HG03175 (cell line): ENCODE measurements at regions not wholly inside any gene's neighbourhood (a gene's known extent, or its start where the extent isn't known, plus 50 kb on each side); places are given as distances from the start of the nearest gene placed in this dataset.
"Not testable (repeated sequence)": the region's sequence is repeated elsewhere in the genome, so short reads cannot be mapped to it uniquely, and the experiment has no call there.

Experiments used
- ATAC-seq: cut with Tn5 transposase; IDR thresholded peaks from one replicate; pipeline ENCODE4 v1.9.1; 2021; ENCODE audit warnings: mild to moderate bottlenecking, moderate library complexity; ENCODE audit not compliant: unreplicated experiment

GRCh38 chr21:27035791-27036190 lies 68.9 kb upstream of the ADAMTS5 start:
- no peak for ATAC-seq

DNA sequence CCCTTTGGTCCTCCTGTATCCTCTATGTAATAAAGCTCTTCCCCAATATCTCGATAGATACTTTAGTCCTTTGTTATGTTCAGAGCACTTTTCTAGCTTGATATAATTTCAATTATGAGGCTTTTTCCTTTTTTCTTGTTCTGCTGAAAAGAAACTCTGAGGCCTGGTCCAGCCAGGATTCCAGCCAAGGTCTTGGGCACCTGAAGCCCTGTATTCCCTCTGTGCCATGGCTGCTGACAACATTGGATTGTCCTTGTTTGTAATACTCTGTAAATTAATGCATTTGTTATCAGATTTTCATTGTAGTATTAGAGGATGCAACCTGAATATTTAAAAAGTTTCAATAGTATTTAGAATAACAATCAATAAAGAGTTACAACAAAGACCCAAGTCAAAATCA lies 67.9 kb upstream of the ADAMTS5 start:
- ATAC-seq: no peak

DNA sequence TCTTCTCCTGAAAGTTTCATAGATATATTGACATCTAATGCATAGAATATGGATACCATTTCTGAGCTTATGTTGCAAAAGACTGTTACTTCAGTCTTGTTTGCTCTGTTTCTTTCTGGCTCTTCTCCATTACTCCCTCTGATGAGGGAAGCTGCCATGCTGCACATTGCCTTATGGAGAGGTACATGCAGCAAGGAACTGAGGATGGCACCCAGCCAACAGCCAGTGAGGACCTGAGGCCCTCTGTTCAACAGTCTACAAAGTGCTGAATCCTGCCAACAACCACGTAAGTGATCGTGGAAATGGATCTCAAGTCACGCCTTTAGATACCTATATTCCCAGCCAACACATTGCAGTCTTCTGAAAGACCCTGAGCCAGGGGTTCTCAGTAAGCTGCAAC lies 66.6 kb upstream of the ADAMTS5 start:
- ATAC-seq: no peak

- ATAC-seq: no peak
Observed at GRCh38 chr21:27026501-27026900, 59.6 kb upstream of the ADAMTS5 start.

GRCh38 chr21:27025708-27026107 lies 58.8 kb upstream of the ADAMTS5 start:
- ATAC-seq: not testable (repeated sequence)

DNA sequence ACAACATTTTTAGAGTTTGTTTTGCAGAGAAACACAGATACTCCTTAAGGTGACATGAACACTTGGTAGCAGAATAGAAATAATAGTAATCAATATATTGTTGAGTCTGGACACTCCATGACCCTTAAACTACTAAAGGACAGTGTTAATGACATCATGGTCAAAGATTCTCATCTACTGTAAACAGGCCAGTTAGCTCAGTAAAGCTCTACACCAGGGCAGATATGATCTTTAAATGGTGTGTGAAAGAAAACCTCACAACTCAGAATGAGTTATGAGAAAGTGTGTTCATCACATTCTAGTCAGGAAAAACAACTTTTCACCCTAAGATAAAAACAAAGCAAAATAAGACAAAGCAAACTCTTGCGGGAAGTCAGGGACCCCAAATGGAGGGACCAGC lies 58.1 kb upstream of the ADAMTS5 start:
- ATAC-seq: no peak

DNA sequence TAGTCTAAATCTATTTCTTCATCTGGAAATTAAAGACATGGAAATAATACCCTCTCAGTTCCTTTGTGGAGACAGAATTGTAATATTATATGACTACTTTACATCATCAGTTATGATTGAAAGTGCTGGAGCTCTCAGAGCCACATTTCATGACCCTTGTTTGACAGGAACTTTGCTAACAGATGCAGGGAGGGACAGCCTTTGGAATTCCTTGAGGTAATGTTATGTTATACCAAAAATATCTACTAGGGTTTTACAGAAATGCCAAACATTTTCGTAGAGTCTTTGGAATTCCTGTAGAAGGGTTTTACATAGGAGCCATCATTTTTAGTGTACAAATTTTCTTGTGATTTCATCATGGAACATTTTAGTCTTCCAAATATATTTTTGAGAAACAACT lies 57.4 kb upstream of the ADAMTS5 start:
- ATAC-seq: no peak

GRCh38 chr21:27023186-27023585 lies 56.3 kb upstream of the ADAMTS5 start:
- ATAC-seq: no peak

- ATAC-seq: no peak
Observed at GRCh38 chr21:27021801-27022200, 54.9 kb upstream of the ADAMTS5 start.

DNA sequence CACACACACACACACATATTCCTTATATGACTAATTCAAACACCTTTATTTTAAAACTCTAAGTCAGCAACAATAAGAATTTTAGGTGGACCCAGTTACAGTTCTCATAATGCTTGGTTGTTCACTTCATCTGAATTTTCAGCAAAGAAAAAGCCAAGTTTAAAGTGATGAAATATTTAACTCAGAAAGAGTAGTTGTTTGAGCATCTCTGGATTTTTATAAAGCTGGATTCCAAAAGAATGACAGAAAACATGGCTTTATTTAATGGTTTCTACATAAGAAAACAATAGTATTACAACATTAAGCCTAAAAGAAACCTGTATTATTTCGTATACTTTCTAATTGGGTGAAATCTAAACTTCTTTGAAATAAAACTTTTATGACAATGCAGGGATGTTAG lies 54.2 kb upstream of the ADAMTS5 start:
- ATAC-seq: no peak

DNA sequence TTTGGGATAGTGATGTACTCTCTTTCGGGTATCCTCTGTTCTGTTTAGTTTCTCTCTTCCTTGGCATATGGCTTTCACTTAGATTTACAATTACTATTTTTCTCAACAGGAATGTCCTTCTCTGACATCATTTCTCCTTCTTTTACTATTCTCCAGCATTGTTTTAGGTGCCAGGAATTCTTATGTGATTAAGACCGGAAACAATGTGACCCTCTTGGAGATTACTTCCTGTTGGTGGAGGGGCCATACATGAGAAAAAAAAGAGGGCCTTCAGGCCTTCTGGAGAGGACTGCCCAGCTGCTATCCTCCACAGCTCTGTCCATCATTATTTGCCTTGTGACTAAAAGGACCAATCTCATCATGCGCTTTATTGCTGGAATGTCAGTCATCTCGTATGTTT lies 50.4 kb upstream of the ADAMTS5 start:
- no peak for ATAC-seq
